ENCODE measurements at regions not wholly inside any gene's neighbourhood (a gene's known extent, or its start where the extent isn't known, plus 50 kb on each side); places are given as distances from the start of the nearest gene placed in this dataset.

GRCh38 chr2:157194097-157194688 lies 63.3 kb upstream of the GALNT5 start:
- WGBS, 2 donors, result 5 to 8% methylated on average over 2 of the region's 2 CpGs
- peak; percentile 46 for TF ChIP-seq CTCF (IDR thresholded peaks at IDR 0.05; ENCODE audit: control extremely low read depth, extremely low read depth)
- peak; percentile 21 to 81 (median 75) for DNase-seq
- peak; percentile 66 for ATAC-seq (ENCODE audit: insufficient read depth, low FRiP score)
- Histone ChIP-seq H3K27ac (ENCODE audit: low read depth in 1 of 2, low read length in 1 of 2) (no peak overlapping the region), H3K9ac (ENCODE audit: insufficient read depth in 1 of 2, low read length in 2 of 2) (no peak overlapping the region), H3K4me3 (no peak overlapping the region), H3K9me3 (ENCODE audit: control insufficient read depth in 4 of 4, insufficient read depth in 3 of 4, low read length in 3 of 4) (no peaks in the 10 kb centered on the region), H3K27me3 (ENCODE audit: control insufficient read depth in 3 of 3, insufficient read depth in 3 of 3, low read length in 2 of 3) (no peaks in the 10 kb centered on the region), H3K36me3 (ENCODE audit: control insufficient read depth in 4 of 4, insufficient read depth in 4 of 4, low read length in 4 of 4) (no peaks in the 10 kb centered on the region), H3K4me1 (ENCODE audit: control insufficient read depth in 5 of 5, insufficient read depth in 5 of 5, low read length in 5 of 5) (no peaks in the 10 kb centered on the region)

GRCh38 chr2:157194844-157195243 lies 62.7 kb upstream of the GALNT5 start:
- DNase-seq (no peak), ATAC-seq (ENCODE audit: insufficient read depth, low FRiP score) (no peak)
- H3K27ac ChIP-seq (ENCODE audit: low read depth in 1 of 2, low read length in 1 of 2), result no peak overlapping the region
- no peaks in the 10 kb centered on the region for H3K9me3 ChIP-seq (ENCODE audit: control insufficient read depth in 4 of 4, insufficient read depth in 3 of 4, low read length in 3 of 4)
- no peak overlapping the region for H3K4me3 ChIP-seq
- H3K4me1 ChIP-seq (ENCODE audit: control insufficient read depth in 5 of 5, insufficient read depth in 5 of 5, low read length in 5 of 5), result no peaks in the 10 kb centered on the region
- H3K36me3 ChIP-seq (ENCODE audit: control insufficient read depth in 4 of 4, insufficient read depth in 4 of 4, low read length in 4 of 4), result no peaks in the 10 kb centered on the region
- 82 to 92% methylated on average over 4 of the region's 4 CpGs for WGBS, 2 donors
- no peaks in the 10 kb centered on the region for H3K27me3 ChIP-seq (ENCODE audit: control insufficient read depth in 3 of 3, insufficient read depth in 3 of 3, low read length in 2 of 3)
- no peak overlapping the region for H3K9ac ChIP-seq (ENCODE audit: insufficient read depth in 1 of 2, low read length in 2 of 2)
- no peak for TF ChIP-seq CTCF (IDR thresholded peaks at IDR 0.05; ENCODE audit: control extremely low read depth, extremely low read depth)

GRCh38 chr2:157196956-157197355 lies 60.5 kb upstream of the GALNT5 start:
- ATAC-seq (ENCODE audit: insufficient read depth, low FRiP score) (no peak), DNase-seq (no peak)
- 87 to 88% methylated on average over 7 of the region's 7 CpGs for WGBS, 2 donors
- no peak overlapping the region for H3K9ac ChIP-seq (ENCODE audit: insufficient read depth in 1 of 2, low read length in 2 of 2)
- H3K36me3 ChIP-seq (ENCODE audit: control insufficient read depth in 4 of 4, insufficient read depth in 4 of 4, low read length in 4 of 4), result no peaks in the 10 kb centered on the region
- TF ChIP-seq CTCF (IDR thresholded peaks at IDR 0.05; ENCODE audit: control extremely low read depth, extremely low read depth), result no peak
- no peak overlapping the region for H3K4me3 ChIP-seq
- H3K27ac ChIP-seq (ENCODE audit: low read depth in 1 of 2, low read length in 1 of 2), result no peak overlapping the region
- H3K9me3 ChIP-seq (ENCODE audit: control insufficient read depth in 4 of 4, insufficient read depth in 3 of 4, low read length in 3 of 4), result no peaks in the 10 kb centered on the region
- H3K27me3 ChIP-seq (ENCODE audit: control insufficient read depth in 3 of 3, insufficient read depth in 3 of 3, low read length in 2 of 3), result no peaks in the 10 kb centered on the region
- H3K4me1 ChIP-seq (ENCODE audit: control insufficient read depth in 5 of 5, insufficient read depth in 5 of 5, low read length in 5 of 5), result no peaks in the 10 kb centered on the region

- WGBS, 2 donors, result 83 to 93% methylated on average over 1 of the region's 1 CpG
- no peak overlapping the region for H3K9ac ChIP-seq (ENCODE audit: insufficient read depth in 1 of 2, low read length in 2 of 2)
- no peak overlapping the region for H3K27ac ChIP-seq (ENCODE audit: low read depth in 1 of 2, low read length in 1 of 2)
- H3K36me3 ChIP-seq (ENCODE audit: control insufficient read depth in 4 of 4, insufficient read depth in 4 of 4, low read length in 4 of 4), result no peaks in the 10 kb centered on the region
- DNase-seq, result no peak
- H3K4me3 ChIP-seq, result no peak overlapping the region
- no peak for TF ChIP-seq CTCF (IDR thresholded peaks at IDR 0.05; ENCODE audit: control extremely low read depth, extremely low read depth)
- H3K27me3 ChIP-seq (ENCODE audit: control insufficient read depth in 3 of 3, insufficient read depth in 3 of 3, low read length in 2 of 3), result no peaks in the 10 kb centered on the region
- no peaks in the 10 kb centered on the region for H3K9me3 ChIP-seq (ENCODE audit: control insufficient read depth in 4 of 4, insufficient read depth in 3 of 4, low read length in 3 of 4)
- no peaks in the 10 kb centered on the region for H3K4me1 ChIP-seq (ENCODE audit: control insufficient read depth in 5 of 5, insufficient read depth in 5 of 5, low read length in 5 of 5)
- ATAC-seq (ENCODE audit: insufficient read depth, low FRiP score), result no peak
Measured at GRCh38 chr2:157197848-157198247, 59.7 kb upstream of the GALNT5 start.

Measured in lung (tissue), 11 donors.